K562 (cell line): ENCODE measurements at regions not wholly inside any gene's neighbourhood (a gene's known extent, or its start where the extent isn't known, plus 50 kb on each side); places are given as distances from the start of the nearest gene placed in this dataset.

Source experiments
- ATAC-seq: fragments of 200-7000 bp; cut with Tn5 transposase; 3 replicates; pipeline ENCODE4 v1.9.1; 2020; ENCODE audit warnings: moderate library complexity
- BruUV-seq: library from RNA; stranded (reverse); fragments of 400-500 nt; replicated peaks from 2 replicates; lab custom pipeline; 2021; lab: Mats Ljungman, UMichigan
- CTCF ChIA-PET: fragments of 300-600 bp; formaldehyde crosslinking; extraction: SDS; loops from one replicate; lab custom pipeline; 2021; ENCODE audit warnings: low intra/inter-chr PET ratio; lab: Yijun Ruan, JAX
- POLR2A ChIA-PET: fragments of 300-600, 350-650 bp; sonication (Branson Sonifier 250); formaldehyde crosslinking; extraction: SDS; loops from one replicate; lab custom pipeline; 2021; ENCODE audit warnings: antibody characterized with exemption, inconsistent platforms; lab: Yijun Ruan, JAX
- DNase-seq, 4 experiments: peaks; one replicate each; pipeline versions ENCODE4 v3.0.0 to v3.0.0-alpha.2; 2011 to 2018; ENCODE audit warnings: low spot score in 3 of 4, mixed read lengths in 3 of 4; ENCODE audit errors: extremely low read depth in 1 of 4
- FAIRE-seq: peaks from 2 replicates; lab custom pipeline; 2011; peaks lifted over from hg19 to GRCh38; lab: Jason Lieb, UNC
- H2AFZ ChIP-seq: 2 replicates; pipeline ENCODE4 v1.6.0; 2011; ENCODE audit warnings: low read depth, low read length, control low read depth, inconsistent platforms
- H3K27ac ChIP-seq: fragments of 200-600 bp; 3 replicates; pipeline ENCODE4 v1.8.0; 2011; ENCODE audit warnings: low read depth, mild to moderate bottlenecking, control low read depth, inconsistent platforms, low read length, moderate library complexity, mixed read lengths; ENCODE audit errors: extremely low read depth
- H3K27me3 ChIP-seq, 2 experiments: fragments of 300-600 bp in 1 of 2; 2 replicates in 1 of 2; 3 replicates in 1 of 2; pipeline versions ENCODE4 v1.6.0 to v1.8.0; 2011; ENCODE audit warnings: inconsistent platforms in 2 of 2, low read length in 2 of 2, mild to moderate bottlenecking in 1 of 2, mixed read lengths in 1 of 2, moderate library complexity in 1 of 2; ENCODE audit not compliant: control insufficient read depth in 2 of 2, insufficient read depth in 2 of 2
- H3K36me3 ChIP-seq: fragments of 300-600 bp; 3 replicates; pipeline ENCODE4 v1.8.0; 2011; ENCODE audit warnings: mild to moderate bottlenecking, low read length, inconsistent platforms; ENCODE audit not compliant: control insufficient read depth, insufficient read depth
- H3K4me1 ChIP-seq, 2 experiments: fragments of 200-600 bp in 1 of 2; replicated peaks in 1 of 2; 2 replicates in 1 of 2; 3 replicates in 1 of 2; pipeline versions ENCODE4 v1.5.1 to v1.8.0; 2011; ENCODE audit warnings: inconsistent platforms in 2 of 2, low read length in 2 of 2, mild to moderate bottlenecking in 1 of 2, mixed read lengths in 1 of 2, moderate library complexity in 1 of 2; ENCODE audit not compliant: control insufficient read depth in 2 of 2, insufficient read depth in 2 of 2
- H3K4me2 ChIP-seq: 2 replicates; pipeline ENCODE4 v1.6.1; 2011; ENCODE audit warnings: low read length, control low read depth, inconsistent platforms, mixed read lengths; ENCODE audit not compliant: insufficient read depth
- H3K4me3 ChIP-seq: fragments of 200-600 bp; sonication (generic), shearing (Covaris generic); 2 replicates; pipeline ENCODE4 v1.5.1; 2016; ENCODE audit warnings: control low read depth, inconsistent platforms
- H3K79me2 ChIP-seq: fragments of 200-600 bp; 3 replicates; pipeline ENCODE4 v1.8.0; 2011; ENCODE audit warnings: low read length, inconsistent platforms; ENCODE audit not compliant: control insufficient read depth, insufficient read depth
- H3K9ac ChIP-seq, 2 experiments: 2 replicates each; pipeline versions ENCODE4 v1.6.0 to v1.6.1; 2011; ENCODE audit warnings: low read depth in 2 of 2, low read length in 2 of 2, control low read depth in 1 of 2, inconsistent platforms in 1 of 2, mild to moderate bottlenecking in 1 of 2, mixed read lengths in 1 of 2; ENCODE audit not compliant: insufficient read depth in 1 of 2
- H3K9me1 ChIP-seq: one replicate; pipeline ENCODE4 v1.6.0; 2011; ENCODE audit warnings: inconsistent platforms, mild to moderate bottlenecking, low read length, moderate library complexity; ENCODE audit not compliant: control insufficient read depth, insufficient read depth
- H3K9me3 ChIP-seq: replicated peaks from 2 replicates; pipeline ENCODE4 v1.5.1; 2011; ENCODE audit warnings: low read depth, low read length, inconsistent platforms; ENCODE audit not compliant: control insufficient read depth, insufficient read depth
- H4K20me1 ChIP-seq: replicated peaks from 2 replicates; pipeline ENCODE4 v1.6.1; 2011; ENCODE audit warnings: low read length, inconsistent platforms, mixed read lengths; ENCODE audit not compliant: control insufficient read depth, insufficient read depth
- CREB3L1 ChIP-seq: fragments of 450-650 bp; IDR thresholded peaks from 2 replicates; pipeline ENCODE4 v1.6.1; 2014; ENCODE audit warnings: low read depth, mild to moderate bottlenecking, moderate library complexity, borderline replicate concordance
- DDX20 ChIP-seq: fragments of 450-650 bp; IDR thresholded peaks from 2 replicates; pipeline ENCODE4 v1.6.1; 2016; ENCODE audit warnings: missing genetic modification characterization, low read depth, mild to moderate bottlenecking, missing compliant biosample characterization, moderate library complexity
- LEF1 ChIP-seq: fragments of 450-650 bp; IDR thresholded peaks from 2 replicates; pipeline ENCODE4 v1.6.1; 2016; ENCODE audit warnings: mild to moderate bottlenecking
- NR4A1 ChIP-seq, 2 experiments: fragments of 250-450 bp in 1 of 2; fragments of 450-650 bp in 1 of 2; sonication (Bioruptor Pico) in 1 of 2; IDR thresholded peaks; 2 replicates each; pipeline versions ENCODE4 v1.4.0 to v1.6.1; 2016 to 2020; ENCODE audit warnings: mild to moderate bottlenecking in 2 of 2, missing compliant biosample characterization in 1 of 2, missing genetic modification characterization in 1 of 2, moderate library complexity in 1 of 2
- PYGO2 ChIP-seq: fragments of 450-650 bp; IDR thresholded peaks from 2 replicates; pipeline ENCODE4 v1.6.1; 2016; ENCODE audit warnings: mild to moderate bottlenecking, missing genetic modification characterization, moderate library complexity, missing compliant biosample characterization
- RBFOX2 ChIP-seq: fragments of 200-400 bp; formaldehyde crosslinking; IDR thresholded peaks from 2 replicates; pipeline ENCODE4 v1.6.1; 2017; ENCODE audit warnings: low read depth, mild to moderate bottlenecking, low read length, moderate library complexity
- SIN3A ChIP-seq, 2 experiments: fragments of 150-350 bp in 1 of 2; IDR thresholded peaks; 2 replicates each; pipeline ENCODE4 v1.6.1; 2011 to 2016; ENCODE audit warnings: borderline replicate concordance in 2 of 2, low read depth in 2 of 2, low read length in 2 of 2, mild to moderate bottlenecking in 2 of 2, moderate library complexity in 2 of 2; ENCODE audit not compliant: control insufficient read depth in 1 of 2
- STAT5A ChIP-seq: IDR thresholded peaks from 2 replicates; pipeline ENCODE4 v1.6.1; 2012; ENCODE audit warnings: low read length, inconsistent platforms, borderline replicate concordance
- ZNF124 ChIP-seq: sonication (generic); formaldehyde crosslinking; IDR thresholded peaks from 2 replicates; pipeline ENCODE4 v1.8.1; 2022; ENCODE audit warnings: missing genetic modification reagents
- ZNF79 ChIP-seq: fragments of 250-450 bp; sonication (Bioruptor Pico); IDR thresholded peaks from 2 replicates; pipeline ENCODE4 v1.4.0; 2020; ENCODE audit warnings: low read depth, mild to moderate bottlenecking, moderate library complexity
- WGBS: fragments of 100-300 bp; shearing (Covaris generic); methylation state at CpG from one replicate; pipeline ENCODE4 v1.1.6; 2016; ENCODE audit warnings: low coverage, mixed read lengths; ENCODE audit not compliant: insufficient coverage; ENCODE audit errors: missing lambda C conversion rate; 5-methylcytosine and 5-hydroxymethylcytosine counted together
- in situ Hi-C: fragments of 300-500 bp; cut with MboI; formaldehyde crosslinking; loops from 4 replicates; pipeline ENCODE4 v1.15.0; 2018; ENCODE audit warnings: inconsistent platforms, mixed read lengths
- intact Hi-C: fragments of 100-400 bp; cut with micrococcal nuclease; formaldehyde crosslinking; loops from 2 replicates; pipeline ENCODE4 v1.14.2; 2022
- TF ChIP-seq, protein P1 (sequence below): fragments of 250-450 bp; sonication (Bioruptor Pico); IDR thresholded peaks from 2 replicates; pipeline ENCODE4 v1.9.0; 2021; ENCODE audit warnings: mild to moderate bottlenecking, inconsistent platforms
- TF ChIP-seq, protein P2 (sequence below): sonication (generic); formaldehyde crosslinking; IDR thresholded peaks from 2 replicates; pipeline ENCODE4 v1.8.0; 2022; ENCODE audit warnings: mild to moderate bottlenecking, missing genetic modification reagents

- H3K4me1 ChIP-seq = no peaks in the 10 kb centered on the region
- H3K79me2 ChIP-seq = no peaks in the 10 kb centered on the region
- FAIRE-seq (no peak), DNase-seq (no peak), ATAC-seq (no peak)
- no peaks in the 10 kb centered on the region for H4K20me1 ChIP-seq
- H3K9me1 ChIP-seq = no peaks in the 10 kb centered on the region
- no peak overlapping the region for H3K9ac ChIP-seq
- H3K9me3 ChIP-seq = peaks cover 12% of the 10 kb centered on the region
- peaks cover 0 to 23% of the 10 kb centered on the region in 2 experiments; a peak in 3 of 5 replicates for H3K27me3 ChIP-seq
- BruUV-seq = no TSS peak
- POLR2A ChIA-PET = interaction anchor here (0.7 to 2.0 kb wide), 3 partner anchors 19 to 584 kb away, joined by 3 to 6 read pairs (median 3); no protein-coding TSS in a partner anchor
- in situ Hi-C loops (no loop called here), intact Hi-C loops (no loop called here)
- no peak overlapping the region for H3K27ac ChIP-seq
- CTCF ChIA-PET = no interaction called here
- no peak overlapping the region for H3K4me3 ChIP-seq
- H3K4me2 ChIP-seq = no peak overlapping the region
- WGBS = under 1% methylated on average over 8 of the region's 8 CpGs
- H3K36me3 ChIP-seq = no peaks in the 10 kb centered on the region
- H2AFZ ChIP-seq = no peak overlapping the region
- TF ChIP-seq LEF1 (no peak), CREB3L1 (no peak), ZNF79 (no peak), NR4A1 (CRISPR knock-in tag; IDR thresholded peaks at IDR 0.05) (no peak), NR4A1 (tag; IDR thresholded peaks at IDR 0.05) (no peak), SIN3A (IDR thresholded peaks at IDR 0.05; ENCODE audit: borderline replicate concordance in 2 of 2, control insufficient read depth in 1 of 2, low read depth in 2 of 2, low read length in 2 of 2) (no peak), ZNF124 (CRISPR knock-in tag) (no peak), PYGO2 (no peak), RBFOX2 (no peak), DDX20 (no peak), STAT5A (no peak)
- TF ChIP-seq, protein P1, sequence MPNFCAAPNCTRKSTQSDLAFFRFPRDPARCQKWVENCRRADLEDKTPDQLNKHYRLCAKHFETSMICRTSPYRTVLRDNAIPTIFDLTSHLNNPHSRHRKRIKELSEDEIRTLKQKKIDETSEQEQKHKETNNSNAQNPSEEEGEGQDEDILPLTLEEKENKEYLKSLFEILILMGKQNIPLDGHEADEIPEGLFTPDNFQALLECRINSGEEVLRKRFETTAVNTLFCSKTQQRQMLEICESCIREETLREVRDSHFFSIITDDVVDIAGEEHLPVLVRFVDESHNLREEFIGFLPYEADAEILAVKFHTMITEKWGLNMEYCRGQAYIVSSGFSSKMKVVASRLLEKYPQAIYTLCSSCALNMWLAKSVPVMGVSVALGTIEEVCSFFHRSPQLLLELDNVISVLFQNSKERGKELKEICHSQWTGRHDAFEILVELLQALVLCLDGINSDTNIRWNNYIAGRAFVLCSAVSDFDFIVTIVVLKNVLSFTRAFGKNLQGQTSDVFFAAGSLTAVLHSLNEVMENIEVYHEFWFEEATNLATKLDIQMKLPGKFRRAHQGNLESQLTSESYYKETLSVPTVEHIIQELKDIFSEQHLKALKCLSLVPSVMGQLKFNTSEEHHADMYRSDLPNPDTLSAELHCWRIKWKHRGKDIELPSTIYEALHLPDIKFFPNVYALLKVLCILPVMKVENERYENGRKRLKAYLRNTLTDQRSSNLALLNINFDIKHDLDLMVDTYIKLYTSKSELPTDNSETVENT (CRISPR knock-in tag) = no peak
- TF ChIP-seq, protein P2, sequence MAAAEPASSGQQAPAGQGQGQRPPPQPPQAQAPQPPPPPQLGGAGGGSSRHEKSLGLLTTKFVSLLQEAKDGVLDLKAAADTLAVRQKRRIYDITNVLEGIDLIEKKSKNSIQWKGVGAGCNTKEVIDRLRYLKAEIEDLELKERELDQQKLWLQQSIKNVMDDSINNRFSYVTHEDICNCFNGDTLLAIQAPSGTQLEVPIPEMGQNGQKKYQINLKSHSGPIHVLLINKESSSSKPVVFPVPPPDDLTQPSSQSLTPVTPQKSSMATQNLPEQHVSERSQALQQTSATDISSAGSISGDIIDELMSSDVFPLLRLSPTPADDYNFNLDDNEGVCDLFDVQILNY = no peak
Observed at GRCh38 chr7:155182406-155182970, 112.4 kb downstream of the HTR5A start.
